BJ (cell line): ENCODE measurements at regions not wholly inside any gene's neighbourhood (a gene's known extent, or its start where the extent isn't known, plus 50 kb on each side); places are given as distances from the start of the nearest gene placed in this dataset.
A peak's percentile ranks its signal among the peaks of the same experiment; 100 is the strongest.

Source experiments
- CTCF ChIA-PET: fragments of 350-600 bp; formaldehyde crosslinking; extraction: SDS; loops from one replicate; lab custom pipeline; 2021; ENCODE audit warnings: antibody characterized with exemption, inconsistent platforms; lab: Yijun Ruan, JAX
- POLR2A ChIA-PET: fragments of 300-600 bp; sonication (Branson Sonifier 250); formaldehyde crosslinking; extraction: SDS; loops from one replicate; lab custom pipeline; 2021; ENCODE audit warnings: antibody characterized with exemption; lab: Charles Lee
- DNase-seq: peaks from one replicate; pipeline ENCODE4 v3.0.0-alpha.2; 2011; ENCODE audit warnings: low read depth
- H3K27me3 ChIP-seq: 2 replicates; pipeline ENCODE4 v1.6.0; 2011; ENCODE audit warnings: low read length; ENCODE audit not compliant: control insufficient read depth, insufficient read depth
- H3K36me3 ChIP-seq: 2 replicates; pipeline ENCODE4 v1.5.1; 2011; ENCODE audit warnings: low read length; ENCODE audit not compliant: control insufficient read depth, insufficient read depth
- H3K4me3 ChIP-seq: 2 replicates; pipeline ENCODE4 v1.5.1; 2011; ENCODE audit warnings: low read depth, mild to moderate bottlenecking, control low read depth, low read length
- TF ChIP-seq, protein P1 (sequence below): IDR thresholded peaks from 2 replicates; pipeline ENCODE4 v1.5.1; 2011; ENCODE audit warnings: low read depth, mild to moderate bottlenecking, control low read depth, inconsistent platforms, low read length, moderate library complexity; ENCODE audit not compliant: insufficient read depth

DNA sequence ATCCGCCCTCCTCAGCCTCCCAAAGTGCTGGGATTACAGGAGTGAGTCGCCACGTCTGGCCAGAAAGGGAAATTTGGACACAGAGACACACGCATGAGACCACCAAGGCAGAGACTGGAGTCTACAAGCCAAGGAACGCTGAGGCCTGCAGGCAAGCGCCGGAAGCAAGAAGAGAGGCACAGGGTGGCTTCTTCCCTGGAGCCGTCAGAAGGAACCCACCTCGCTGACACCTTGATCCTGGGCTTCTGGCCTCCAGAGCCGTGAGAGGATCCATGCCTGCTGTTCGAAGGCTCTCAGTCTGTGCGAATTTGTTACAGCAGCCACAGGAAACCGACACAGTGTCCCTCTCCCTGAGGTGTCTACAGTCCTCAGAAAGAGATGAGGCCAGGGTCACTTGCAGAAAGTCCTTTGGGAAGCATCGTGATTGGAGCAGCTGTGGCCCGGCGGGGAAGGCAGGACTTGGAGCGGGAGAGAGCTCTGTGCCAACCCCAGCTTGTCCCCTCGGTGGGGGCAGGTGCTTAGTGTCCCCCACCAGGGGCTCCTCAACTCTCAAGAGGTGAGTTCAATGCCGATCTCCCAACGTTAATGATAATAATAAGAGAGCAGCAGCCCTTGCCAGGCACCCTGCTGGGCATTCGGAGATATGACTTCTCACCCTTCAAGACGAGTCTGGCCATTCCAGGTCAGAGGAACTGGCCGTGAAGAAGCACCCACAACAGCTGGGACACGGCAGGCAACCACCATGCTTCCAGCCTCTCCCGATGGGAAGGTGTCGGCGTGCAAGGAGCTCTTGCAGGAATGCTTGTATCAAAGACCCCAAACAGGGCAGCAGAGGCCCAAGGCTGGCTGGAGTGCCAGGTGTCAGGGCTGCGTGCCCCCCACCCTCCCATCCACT is 68.4 kb upstream of the TNRC6C start:
- no peak for DNase-seq
- peaks cover 11% of the 10 kb centered on the region for H3K27me3 ChIP-seq
- CTCF ChIA-PET, result no interaction called here
- no peak overlapping the region for H3K4me3 ChIP-seq
- TF ChIP-seq, protein P1, sequence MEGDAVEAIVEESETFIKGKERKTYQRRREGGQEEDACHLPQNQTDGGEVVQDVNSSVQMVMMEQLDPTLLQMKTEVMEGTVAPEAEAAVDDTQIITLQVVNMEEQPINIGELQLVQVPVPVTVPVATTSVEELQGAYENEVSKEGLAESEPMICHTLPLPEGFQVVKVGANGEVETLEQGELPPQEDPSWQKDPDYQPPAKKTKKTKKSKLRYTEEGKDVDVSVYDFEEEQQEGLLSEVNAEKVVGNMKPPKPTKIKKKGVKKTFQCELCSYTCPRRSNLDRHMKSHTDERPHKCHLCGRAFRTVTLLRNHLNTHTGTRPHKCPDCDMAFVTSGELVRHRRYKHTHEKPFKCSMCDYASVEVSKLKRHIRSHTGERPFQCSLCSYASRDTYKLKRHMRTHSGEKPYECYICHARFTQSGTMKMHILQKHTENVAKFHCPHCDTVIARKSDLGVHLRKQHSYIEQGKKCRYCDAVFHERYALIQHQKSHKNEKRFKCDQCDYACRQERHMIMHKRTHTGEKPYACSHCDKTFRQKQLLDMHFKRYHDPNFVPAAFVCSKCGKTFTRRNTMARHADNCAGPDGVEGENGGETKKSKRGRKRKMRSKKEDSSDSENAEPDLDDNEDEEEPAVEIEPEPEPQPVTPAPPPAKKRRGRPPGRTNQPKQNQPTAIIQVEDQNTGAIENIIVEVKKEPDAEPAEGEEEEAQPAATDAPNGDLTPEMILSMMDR, result no peak
- POLR2A ChIA-PET, result no interaction called here
- H3K36me3 ChIP-seq, result no peaks in the 10 kb centered on the region

DNA sequence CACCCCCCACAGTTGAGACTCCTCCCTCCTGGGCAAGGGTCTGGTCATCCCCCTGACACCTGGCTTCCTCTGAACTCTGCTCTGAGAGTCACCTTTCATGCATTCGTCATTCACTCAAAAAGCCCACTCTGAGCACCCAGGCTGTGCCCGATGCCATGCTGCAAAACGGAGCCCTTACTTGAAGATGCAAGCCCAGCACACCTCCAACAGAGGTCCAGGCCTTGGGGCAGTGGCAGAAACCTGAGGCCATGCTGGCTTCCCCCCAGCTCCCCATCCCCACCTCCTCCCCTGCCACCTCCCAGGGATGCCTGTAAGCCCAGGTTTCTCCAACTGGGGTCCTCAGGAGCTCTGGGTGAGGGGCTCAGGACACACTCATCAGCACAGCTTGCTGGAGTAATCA is 67.7 kb upstream of the TNRC6C start:
- no peaks in the 10 kb centered on the region for H3K36me3 ChIP-seq
- DNase-seq, result no peak
- peaks cover 11% of the 10 kb centered on the region for H3K27me3 ChIP-seq
- no peak overlapping the region for H3K4me3 ChIP-seq
- POLR2A ChIA-PET, result no interaction called here
- TF ChIP-seq, protein P1, result no peak
- CTCF ChIA-PET, result no interaction called here

DNA sequence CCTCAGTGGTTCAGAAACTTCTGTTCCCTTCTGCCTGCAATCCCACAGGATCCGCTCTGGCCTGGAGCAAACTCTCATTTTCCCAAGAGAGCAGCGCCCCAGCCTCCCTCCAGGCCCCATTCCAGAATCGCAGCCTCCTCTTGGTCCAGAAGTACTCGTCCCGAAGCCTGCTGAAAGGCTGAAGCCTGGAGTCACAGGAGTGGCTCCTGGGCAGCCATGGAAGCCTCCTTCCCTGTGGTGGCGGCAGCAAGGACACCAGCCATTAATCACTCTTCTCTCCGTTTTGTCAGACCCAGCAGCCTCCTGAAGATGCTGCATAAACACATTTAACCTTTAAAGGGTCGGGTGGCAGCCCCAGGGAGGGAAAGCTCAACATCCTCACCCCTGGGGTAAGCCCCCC is 66.9 kb upstream of the TNRC6C start:
- Histone ChIP-seq H3K27me3 (peaks cover 11% of the 10 kb centered on the region), H3K36me3 (no peaks in the 10 kb centered on the region), H3K4me3 (no peak overlapping the region)
- no peak for DNase-seq
- POLR2A ChIA-PET, result no interaction called here
- TF ChIP-seq, protein P1, result no peak
- CTCF ChIA-PET, result no interaction called here

DNA sequence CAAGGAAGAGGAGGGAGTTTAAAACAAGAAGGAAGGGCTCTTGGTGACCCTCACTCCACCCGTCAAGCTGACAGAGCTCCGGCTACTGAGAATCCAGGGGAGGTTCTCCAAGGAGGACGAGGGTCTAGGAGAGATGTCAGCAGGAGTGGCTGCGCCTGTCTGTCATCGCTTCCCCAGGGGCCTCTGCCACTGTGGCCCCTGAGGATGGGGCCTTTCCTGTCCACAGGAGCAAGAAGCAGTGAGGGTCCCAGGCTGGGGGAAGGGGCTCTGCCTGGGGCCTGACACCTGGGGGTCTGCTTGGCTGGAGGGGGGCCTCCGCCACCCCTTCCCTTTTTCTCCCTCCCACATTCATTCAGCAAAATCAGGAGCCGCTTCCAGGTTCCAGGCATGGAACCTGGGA is 66.5 kb upstream of the TNRC6C start:
- ChIA-PET CTCF (no interaction called here), POLR2A (no interaction called here)
- no peak for DNase-seq
- H3K4me3 ChIP-seq, result no peak overlapping the region
- peaks cover 11% of the 10 kb centered on the region for H3K27me3 ChIP-seq
- no peaks in the 10 kb centered on the region for H3K36me3 ChIP-seq
- TF ChIP-seq, protein P1, result no peak

DNA sequence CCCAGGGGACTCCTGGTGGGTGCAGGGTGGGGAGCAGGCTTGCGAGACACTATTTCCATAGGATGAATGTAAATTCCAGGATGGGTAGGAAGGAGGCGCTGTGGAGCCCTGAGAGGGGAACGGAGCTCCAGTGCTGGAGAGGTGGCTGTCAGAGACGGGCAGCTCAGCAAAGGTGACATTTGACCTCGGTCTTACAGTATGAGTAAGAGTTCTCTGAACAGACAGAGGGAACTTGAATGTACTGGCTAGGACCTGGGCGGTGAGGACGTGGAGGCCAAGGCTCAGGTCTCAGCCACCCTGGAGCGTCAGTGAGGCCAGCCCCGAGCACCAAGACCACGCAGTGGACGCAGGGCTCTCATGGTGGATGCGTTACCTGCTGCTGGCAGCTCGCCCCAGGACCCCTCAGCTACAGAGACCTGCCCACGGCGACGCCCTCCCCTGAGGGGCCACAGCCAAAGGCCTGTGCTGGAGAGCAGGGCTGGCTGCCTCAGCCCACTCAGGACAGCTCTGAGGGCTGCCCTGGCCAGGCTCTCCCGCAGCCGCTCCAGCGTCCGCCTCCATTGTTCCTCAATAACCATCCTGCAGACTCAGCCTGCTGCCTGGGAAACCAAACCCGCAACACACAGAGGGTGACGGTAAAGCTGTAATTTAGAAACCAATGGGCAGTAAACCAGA is 65.9 kb upstream of the TNRC6C start:
- H3K36me3 ChIP-seq, result no peaks in the 10 kb centered on the region
- POLR2A ChIA-PET, result no interaction called here
- no peak for DNase-seq
- TF ChIP-seq, protein P1, result peak; percentile 28
- H3K4me3 ChIP-seq, result no peak overlapping the region
- CTCF ChIA-PET, result interaction anchor here (1.1 kb wide), 1 partner anchor 30 kb away, joined by 4 read pairs; no protein-coding TSS in a partner anchor
- H3K27me3 ChIP-seq, result peaks cover 11% of the 10 kb centered on the region
